DND-41 (cell line): ENCODE measurements at regions not wholly inside any gene's neighbourhood (a gene's known extent, or its start where the extent isn't known, plus 50 kb on each side); places are given as distances from the start of the nearest gene placed in this dataset.

ENCODE experiments used
- ATAC-seq: fragments of 200-7000 bp; cut with Tn5 transposase; 3 replicates; pipeline ENCODE4 v1.9.1; 2021; ENCODE audit warnings: low read depth; ENCODE audit not compliant: insufficient read depth
- DNase-seq: peaks from one replicate; pipeline ENCODE4 v3.0.0-alpha.2; 2020
- H2AFZ ChIP-seq: 2 replicates; pipeline ENCODE4 v1.6.0; 2012; ENCODE audit warnings: low read depth, low read length
- H3K27ac ChIP-seq: 2 replicates; pipeline ENCODE4 v1.5.1; 2012; ENCODE audit warnings: low read length, inconsistent platforms
- H3K27me3 ChIP-seq: fragments of 200-600 bp; sonication (generic); 2 replicates; pipeline ENCODE4 v1.6.0; 2012; ENCODE audit warnings: low read length, mild to moderate bottlenecking, inconsistent platforms; ENCODE audit not compliant: insufficient read depth, poor library complexity
- H3K36me3 ChIP-seq: 2 replicates; pipeline ENCODE4 v1.5.1; 2012; ENCODE audit warnings: low read length, inconsistent platforms; ENCODE audit not compliant: insufficient read depth
- H3K4me1 ChIP-seq: 2 replicates; pipeline ENCODE4 v1.5.1; 2012; ENCODE audit warnings: mild to moderate bottlenecking, low read length; ENCODE audit not compliant: insufficient read depth
- H3K4me2 ChIP-seq: 2 replicates; pipeline ENCODE4 v1.6.0; 2012; ENCODE audit warnings: mild to moderate bottlenecking, moderate library complexity, low read length, inconsistent platforms; ENCODE audit not compliant: insufficient read depth
- H3K4me3 ChIP-seq, 2 experiments: fragments of 200-600 bp in 1 of 2; shearing (Covaris generic) in 1 of 2; 2 replicates each; pipeline ENCODE4 v1.5.1; 2012 to 2016; ENCODE audit warnings: inconsistent platforms in 2 of 2, low read length in 2 of 2, mild to moderate bottlenecking in 2 of 2, low read depth in 1 of 2, moderate library complexity in 1 of 2
- H3K79me2 ChIP-seq: 2 replicates; pipeline ENCODE4 v1.6.0; 2012; ENCODE audit warnings: low read length, inconsistent platforms; ENCODE audit not compliant: insufficient read depth
- H3K9ac ChIP-seq: 2 replicates; pipeline ENCODE4 v1.6.0; 2012; ENCODE audit warnings: low read depth, mild to moderate bottlenecking, inconsistent platforms, low read length, moderate library complexity
- H3K9me3 ChIP-seq: 2 replicates; pipeline ENCODE4 v1.5.1; 2012; ENCODE audit warnings: low read length, moderate library complexity, mild to moderate bottlenecking, inconsistent platforms; ENCODE audit not compliant: insufficient read depth, severe bottlenecking
- H4K20me1 ChIP-seq: 2 replicates; pipeline ENCODE4 v1.6.0; 2012; ENCODE audit warnings: low read length; ENCODE audit not compliant: insufficient read depth
- CTCF ChIP-seq: IDR thresholded peaks from 2 replicates; pipeline ENCODE4 v1.5.1; 2012; ENCODE audit warnings: borderline replicate concordance, low read length, moderate library complexity, mild to moderate bottlenecking; ENCODE audit not compliant: poor library complexity, severe bottlenecking; ENCODE audit errors: extremely low read depth
- EZH2 ChIP-seq: IDR thresholded peaks from 3 replicates; pipeline ENCODE4 v1.6.1; 2012; ENCODE audit warnings: borderline replicate concordance, low read depth, mild to moderate bottlenecking, moderate library complexity, low read length, inconsistent platforms; ENCODE audit not compliant: severe bottlenecking

- no peak for TF ChIP-seq CTCF
- TF ChIP-seq EZH2: no peak
- Histone ChIP-seq H2AFZ (no peak overlapping the region), H3K27ac (peak overlapping the region; percentile 54), H3K4me1 (peaks cover 40% of the 10 kb centered on the region), H4K20me1 (no peaks in the 10 kb centered on the region), H3K79me2 (no peaks in the 10 kb centered on the region), H3K9me3 (no peaks in the 10 kb centered on the region), H3K4me2 (no peak overlapping the region), H3K9ac (no peak overlapping the region), H3K36me3 (no peaks in the 10 kb centered on the region), H3K27me3 (no peaks in the 10 kb centered on the region), H3K4me3 (no peak overlapping the region)
- ATAC-seq (no peak), DNase-seq (no peak)
Measured at GRCh38 chr2:234247453-234248180, 197.1 kb downstream of the SPP2 start.

- ATAC-seq: no peak
- Histone ChIP-seq H3K9ac (no peak overlapping the region), H3K4me1 (peaks cover 37% of the 10 kb centered on the region), H4K20me1 (no peaks in the 10 kb centered on the region), H3K9me3 (no peaks in the 10 kb centered on the region), H3K27me3 (no peaks in the 10 kb centered on the region), H3K36me3 (no peaks in the 10 kb centered on the region), H2AFZ (no peak overlapping the region), H3K79me2 (no peaks in the 10 kb centered on the region), H3K4me2 (no peak overlapping the region), H3K4me3 (no peak overlapping the region), H3K27ac (peak overlapping the region; percentile 49; the same call in 1 of the 2 replicates)
- no peak for DNase-seq
- TF ChIP-seq CTCF: no peak
- TF ChIP-seq EZH2: no peak
Measured at GRCh38 chr2:234245945-234246344, 195.4 kb downstream of the SPP2 start.

GRCh38 chr2:234243871-234244565 lies 193.5 kb downstream of the SPP2 start:
- H3K4me1 ChIP-seq: peaks cover 37% of the 10 kb centered on the region
- DNase-seq (peak; percentile 63), ATAC-seq (peak; percentile 91)
- H3K27ac ChIP-seq: peak overlapping the region; percentile 83
- TF ChIP-seq EZH2: no peak
- peak overlapping the region; percentile 56 for H3K9ac ChIP-seq
- H3K9me3 ChIP-seq: peaks cover 2% of the 10 kb centered on the region
- no peaks in the 10 kb centered on the region for H3K27me3 ChIP-seq
- no peaks in the 10 kb centered on the region for H4K20me1 ChIP-seq
- peak overlapping the region; percentile 72 for H3K4me2 ChIP-seq
- H3K4me3 ChIP-seq: peak overlapping the region; percentile 13 to 48; a peak in 3 of 4 replicates
- no peaks in the 10 kb centered on the region for H3K36me3 ChIP-seq
- H3K79me2 ChIP-seq: no peaks in the 10 kb centered on the region
- peak overlapping the region; percentile 84 for H2AFZ ChIP-seq

GRCh38 chr2:234242459-234242836 lies 191.9 kb downstream of the SPP2 start:
- no peak overlapping the region for H3K4me2 ChIP-seq
- no peaks in the 10 kb centered on the region for H3K36me3 ChIP-seq
- no peak overlapping the region for H3K4me3 ChIP-seq
- peaks cover 37% of the 10 kb centered on the region for H3K4me1 ChIP-seq
- H3K9me3 ChIP-seq: peaks cover 4% of the 10 kb centered on the region
- H4K20me1 ChIP-seq: no peaks in the 10 kb centered on the region
- H3K27me3 ChIP-seq: no peaks in the 10 kb centered on the region
- no peak for ATAC-seq
- TF ChIP-seq CTCF (no peak), EZH2 (no peak)
- H3K27ac ChIP-seq: no peak overlapping the region
- H3K79me2 ChIP-seq: no peaks in the 10 kb centered on the region
- no peak overlapping the region for H2AFZ ChIP-seq
- DNase-seq: no peak
- no peak overlapping the region for H3K9ac ChIP-seq
